HepG2 (cell line): ENCODE measurements at regions not wholly inside any gene's neighbourhood (a gene's known extent, or its start where the extent isn't known, plus 50 kb on each side); places are given as distances from the start of the nearest gene placed in this dataset.

Experiments
- ATAC-seq: fragments of 200-7000 bp; cut with Tn5 transposase; 3 replicates; pipeline ENCODE4 v1.9.1; 2020; ENCODE audit warnings: mild to moderate bottlenecking, moderate library complexity
- BruUV-seq: library from RNA; stranded (reverse); fragments of 400-500 nt; replicated peaks from 2 replicates; lab custom pipeline; 2021; lab: Mats Ljungman, UMichigan
- CTCF ChIA-PET: fragments of 300-600 bp; formaldehyde crosslinking; extraction: SDS; loops from one replicate; lab custom pipeline; 2021; ENCODE audit warnings: low total read pairs, inconsistent platforms, low intra/inter-chr PET ratio; lab: Yijun Ruan, JAX
- POLR2A ChIA-PET: fragments of 350-600 bp; sonication (Branson Sonifier 250); formaldehyde crosslinking; loops from one replicate; lab custom pipeline; 2020; ENCODE audit warnings: antibody characterized with exemption, inconsistent platforms; lab: Yijun Ruan, JAX
- DNase-seq: peaks from one replicate; pipeline ENCODE4 v3.0.0-alpha.2; 2015; ENCODE audit warnings: low spot score
- FAIRE-seq: peaks from 3 replicates; lab custom pipeline; 2011; peaks lifted over from hg19 to GRCh38; lab: Jason Lieb, UNC
- H2AFZ ChIP-seq: one replicate; pipeline ENCODE4 v1.6.1; 2011; ENCODE audit warnings: low read length, inconsistent platforms
- H3K27ac ChIP-seq: fragments of 300-600 bp; 3 replicates; pipeline ENCODE4 v1.8.0; 2011; ENCODE audit warnings: mixed run types, mild to moderate bottlenecking, mixed read lengths, low read length, inconsistent platforms; ENCODE audit not compliant: insufficient read depth; ENCODE audit errors: extremely low read length
- H3K27me3 ChIP-seq, 2 experiments: fragments of 200-600 bp in 1 of 2; 2 replicates in 1 of 2; 3 replicates in 1 of 2; pipeline versions ENCODE4 v1.6.0 to v1.8.0; 2011; ENCODE audit warnings: low read length in 2 of 2, mild to moderate bottlenecking in 2 of 2, moderate library complexity in 2 of 2, inconsistent platforms in 1 of 2; ENCODE audit not compliant: insufficient read depth in 2 of 2, control insufficient read depth in 1 of 2
- H3K36me3 ChIP-seq, 2 experiments: fragments of 200-600 bp in 1 of 2; replicated peaks in 1 of 2; 2 replicates in 1 of 2; 3 replicates in 1 of 2; pipeline versions ENCODE4 v1.5.1 to v1.8.0; 2011; ENCODE audit warnings: low read length in 2 of 2, inconsistent platforms in 1 of 2; ENCODE audit not compliant: insufficient read depth in 2 of 2, control insufficient read depth in 1 of 2
- H3K4me1 ChIP-seq: 2 replicates; pipeline ENCODE4 v1.5.1; 2012; ENCODE audit warnings: low read length, inconsistent platforms; ENCODE audit not compliant: insufficient read depth
- H3K4me2 ChIP-seq: 2 replicates; pipeline ENCODE4 v1.6.0; 2011; ENCODE audit warnings: low read depth, low read length, inconsistent platforms
- H3K4me3 ChIP-seq, 3 experiments: fragments of 200-600 bp in 1 of 3; sonication (generic), shearing (Covaris generic) in 1 of 3; replicated peaks in 1 of 3; 2 replicates each; pipeline ENCODE4 v1.5.1; 2011 to 2016; ENCODE audit warnings: low read length in 3 of 3, inconsistent platforms in 2 of 3, low read depth in 2 of 3, mild to moderate bottlenecking in 2 of 3, control low read depth in 1 of 3, mixed read lengths in 1 of 3; ENCODE audit not compliant: insufficient read depth in 1 of 3
- H3K79me2 ChIP-seq: one replicate; pipeline ENCODE4 v1.6.1; 2011; ENCODE audit warnings: low read length, inconsistent platforms; ENCODE audit not compliant: insufficient read depth
- H3K9ac ChIP-seq: 2 replicates; pipeline ENCODE4 v1.6.0; 2011; ENCODE audit warnings: mild to moderate bottlenecking, low read depth, low read length, inconsistent platforms; ENCODE audit not compliant: insufficient read depth
- H3K9me3 ChIP-seq: 2 replicates; pipeline ENCODE4 v1.5.1; 2012; ENCODE audit warnings: mild to moderate bottlenecking, low read length
- H4K20me1 ChIP-seq: 2 replicates; pipeline ENCODE4 v1.6.0; 2011; ENCODE audit warnings: inconsistent platforms, mild to moderate bottlenecking, low read length, moderate library complexity; ENCODE audit not compliant: insufficient read depth
- CCDC6 ChIP-seq: sonication (generic); formaldehyde crosslinking; IDR thresholded peaks from 2 replicates; pipeline ENCODE4 v1.8.1; 2022; ENCODE audit warnings: mild to moderate bottlenecking, missing genetic modification reagents, moderate library complexity
- HMG20B ChIP-seq: conservative IDR thresholded peaks from 2 replicates; pipeline ENCODE4 v1.6.1; 2016; ENCODE audit warnings: missing genetic modification reagents, missing compliant biosample characterization
- IRF2 ChIP-seq: IDR thresholded peaks from 2 replicates; pipeline ENCODE4 v1.6.1; 2018; ENCODE audit warnings: missing genetic modification reagents, missing compliant biosample characterization
- MAFK ChIP-seq, 2 experiments: IDR thresholded peaks in 1 of 2; conservative IDR thresholded peaks in 1 of 2; 2 replicates each; pipeline ENCODE4 v1.6.1; 2011; ENCODE audit warnings: improper control_type of control experiment in 2 of 2, low read length in 2 of 2
- PHF21A ChIP-seq: sonication (generic); formaldehyde crosslinking; IDR thresholded peaks from 2 replicates; pipeline ENCODE4 v1.5.0; 2020; ENCODE audit warnings: mild to moderate bottlenecking, missing genetic modification reagents
- RBFOX2 ChIP-seq: fragments of 200-400 bp; formaldehyde crosslinking; IDR thresholded peaks from 2 replicates; pipeline ENCODE4 v1.6.1; 2017; ENCODE audit warnings: low read depth, mild to moderate bottlenecking, low read length
- SMARCC2 ChIP-seq: fragments of 450-650 bp; IDR thresholded peaks from 2 replicates; pipeline ENCODE4 v1.6.1; 2017; ENCODE audit warnings: antibody characterized with exemption, mild to moderate bottlenecking
- THAP9 ChIP-seq: sonication (generic); formaldehyde crosslinking; IDR thresholded peaks from 2 replicates; pipeline ENCODE4; 2020; ENCODE audit warnings: missing genetic modification reagents, mild to moderate bottlenecking, borderline replicate concordance
- ZNF577 ChIP-seq: sonication (generic); formaldehyde crosslinking; IDR thresholded peaks from 2 replicates; pipeline ENCODE4 v1.4.0; 2020; ENCODE audit warnings: mild to moderate bottlenecking, low read depth, missing genetic modification reagents, borderline replicate concordance
- WGBS: methylation state at CpG from one replicate; pipeline ENCODE4 v1.1.6; 2017; ENCODE audit warnings: low lambda C conversion rate; 5-methylcytosine and 5-hydroxymethylcytosine counted together
- in situ Hi-C: cut with HindIII; loops from 2 replicates; pipeline ENCODE4 v1.10.0; 2017; ENCODE audit warnings: low pct_unique_long_range_greater_than_20kb; ENCODE audit not compliant: extremely low pct_ligation_motif_present
- intact Hi-C: fragments of 100-400 bp; cut with micrococcal nuclease; formaldehyde crosslinking; loops from one replicate; pipeline ENCODE4 v1.10.0; 2022; ENCODE audit not compliant: unreplicated experiment
- TF ChIP-seq, protein P1 (sequence below): IDR thresholded peaks from 2 replicates; pipeline ENCODE4 v1.6.1; 2016; ENCODE audit warnings: low read depth, borderline replicate concordance
- TF ChIP-seq, protein P2 (sequence below): sonication (generic); formaldehyde crosslinking; IDR thresholded peaks from 2 replicates; pipeline ENCODE4 v1.4.0; 2020; ENCODE audit warnings: missing genetic modification reagents

DNA sequence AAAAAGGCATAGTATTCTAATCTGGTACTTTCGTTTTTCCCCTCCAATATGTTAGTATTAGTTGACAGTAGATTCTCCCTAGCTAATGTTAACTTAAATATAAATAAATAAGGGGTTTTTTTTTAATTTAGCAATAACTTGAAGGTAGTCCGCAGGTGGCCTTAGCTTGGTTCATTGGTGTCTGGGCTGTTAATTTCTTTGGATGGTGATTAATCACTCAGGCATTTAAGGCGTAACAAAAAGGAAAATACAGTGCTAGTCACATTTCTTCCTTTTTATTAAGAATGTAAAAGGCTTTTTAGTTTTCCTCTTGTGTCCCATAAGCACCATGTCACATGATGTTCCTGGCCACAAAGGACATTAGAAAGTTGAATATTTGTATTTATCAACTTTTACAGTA is 161.0 kb upstream of the POT1 start:
- Histone ChIP-seq H3K9ac (no peak overlapping the region), H3K36me3 (no peaks in the 10 kb centered on the region), H3K4me2 (no peak overlapping the region), H3K9me3 (no peaks in the 10 kb centered on the region), H4K20me1 (no peaks in the 10 kb centered on the region), H3K27ac (no peak overlapping the region), H2AFZ (no peak overlapping the region), H3K4me3 (no peak overlapping the region), H3K4me1 (no peaks in the 10 kb centered on the region), H3K27me3 (no peaks in the 10 kb centered on the region), H3K79me2 (no peaks in the 10 kb centered on the region)
- intact Hi-C loops (no loop called here), in situ Hi-C loops (no loop called here)
- no TSS peak for BruUV-seq
- DNase-seq: no peak
- CTCF ChIA-PET: no interaction called here
- no peak for FAIRE-seq
- no peak for ATAC-seq
- POLR2A ChIA-PET: no interaction called here
- 2% methylated on average over 3 of the region's 3 CpGs for WGBS
- TF ChIP-seq IRF2 (CRISPR knock-in tag) (no peak), ZNF577 (CRISPR knock-in tag) (no peak), SMARCC2 (no peak), HMG20B (CRISPR knock-in tag) (no peak), THAP9 (CRISPR knock-in tag) (no peak), CCDC6 (CRISPR knock-in tag) (no peak), MAFK (conservative IDR thresholded peaks at IDR 0.05 in 1 of 2, IDR thresholded peaks at IDR 0.05 in 1 of 2; ENCODE audit: low read length in 2 of 2) (no peak), RBFOX2 (no peak), PHF21A (CRISPR knock-in tag) (no peak)
- TF ChIP-seq, protein P1, sequence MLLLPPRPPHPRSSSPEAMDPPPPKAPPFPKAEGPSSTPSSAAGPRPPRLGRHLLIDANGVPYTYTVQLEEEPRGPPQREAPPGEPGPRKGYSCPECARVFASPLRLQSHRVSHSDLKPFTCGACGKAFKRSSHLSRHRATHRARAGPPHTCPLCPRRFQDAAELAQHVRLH (CRISPR knock-in tag): no peak
- TF ChIP-seq, protein P2, sequence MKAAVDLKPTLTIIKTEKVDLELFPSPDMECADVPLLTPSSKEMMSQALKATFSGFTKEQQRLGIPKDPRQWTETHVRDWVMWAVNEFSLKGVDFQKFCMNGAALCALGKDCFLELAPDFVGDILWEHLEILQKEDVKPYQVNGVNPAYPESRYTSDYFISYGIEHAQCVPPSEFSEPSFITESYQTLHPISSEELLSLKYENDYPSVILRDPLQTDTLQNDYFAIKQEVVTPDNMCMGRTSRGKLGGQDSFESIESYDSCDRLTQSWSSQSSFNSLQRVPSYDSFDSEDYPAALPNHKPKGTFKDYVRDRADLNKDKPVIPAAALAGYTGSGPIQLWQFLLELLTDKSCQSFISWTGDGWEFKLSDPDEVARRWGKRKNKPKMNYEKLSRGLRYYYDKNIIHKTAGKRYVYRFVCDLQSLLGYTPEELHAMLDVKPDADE: no peak
